Coronary artery (tissue), 2 donors: ENCODE measurements at regions not wholly inside any gene's neighbourhood (a gene's known extent, or its start where the extent isn't known, plus 50 kb on each side); places are given as distances from the start of the nearest gene placed in this dataset.

Source experiments
- DNase-seq: peaks from one replicate; pipeline ENCODE4 v3.0.0-alpha.2; 2017; ENCODE audit warnings: low spot score
- H3K27ac ChIP-seq, 2 donors: fragments of 200-600 bp; sonication (generic); one replicate each; pipeline ENCODE4 v1.5.1; 2016 to 2019
- H3K4me3 ChIP-seq: fragments of 200-600 bp; sonication (generic); 2 replicates; pipeline ENCODE4 v1.5.1; 2016; ENCODE audit warnings: mild to moderate bottlenecking, moderate library complexity
- TF ChIP-seq, protein P1 (sequence below): fragments of 200-600 bp; sonication (generic); IDR thresholded peaks from one replicate; pipeline ENCODE4 v1.5.1; 2019; ENCODE audit warnings: antibody characterized with exemption

DNA sequence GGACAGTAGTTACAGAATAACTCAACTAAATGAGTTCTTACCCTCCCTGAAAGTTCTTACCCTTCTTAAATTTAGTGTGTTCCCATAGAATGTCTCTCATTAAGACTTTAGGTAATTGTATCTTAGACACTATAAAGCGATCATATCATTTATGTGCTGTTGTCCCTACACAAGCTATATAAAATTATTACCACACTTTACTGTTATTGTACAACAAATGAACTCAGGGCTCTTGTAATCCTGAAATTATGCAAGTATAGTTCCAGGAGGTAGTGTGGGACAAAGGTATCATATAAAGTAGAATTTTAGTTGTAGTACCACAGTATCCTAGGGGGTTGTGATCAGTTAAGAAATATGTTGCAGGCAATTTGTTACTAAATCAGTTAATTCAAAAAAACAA lies 167.4 kb upstream of the CARMIL1 start:
- Histone ChIP-seq H3K4me3 (no peak overlapping the region), H3K27ac (no peak overlapping the region)
- TF ChIP-seq, protein P1, sequence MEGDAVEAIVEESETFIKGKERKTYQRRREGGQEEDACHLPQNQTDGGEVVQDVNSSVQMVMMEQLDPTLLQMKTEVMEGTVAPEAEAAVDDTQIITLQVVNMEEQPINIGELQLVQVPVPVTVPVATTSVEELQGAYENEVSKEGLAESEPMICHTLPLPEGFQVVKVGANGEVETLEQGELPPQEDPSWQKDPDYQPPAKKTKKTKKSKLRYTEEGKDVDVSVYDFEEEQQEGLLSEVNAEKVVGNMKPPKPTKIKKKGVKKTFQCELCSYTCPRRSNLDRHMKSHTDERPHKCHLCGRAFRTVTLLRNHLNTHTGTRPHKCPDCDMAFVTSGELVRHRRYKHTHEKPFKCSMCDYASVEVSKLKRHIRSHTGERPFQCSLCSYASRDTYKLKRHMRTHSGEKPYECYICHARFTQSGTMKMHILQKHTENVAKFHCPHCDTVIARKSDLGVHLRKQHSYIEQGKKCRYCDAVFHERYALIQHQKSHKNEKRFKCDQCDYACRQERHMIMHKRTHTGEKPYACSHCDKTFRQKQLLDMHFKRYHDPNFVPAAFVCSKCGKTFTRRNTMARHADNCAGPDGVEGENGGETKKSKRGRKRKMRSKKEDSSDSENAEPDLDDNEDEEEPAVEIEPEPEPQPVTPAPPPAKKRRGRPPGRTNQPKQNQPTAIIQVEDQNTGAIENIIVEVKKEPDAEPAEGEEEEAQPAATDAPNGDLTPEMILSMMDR, result no peak
- DNase-seq, result no peak

GRCh38 chr6:25112322-25112773 lies 166.8 kb upstream of the CARMIL1 start:
- TF ChIP-seq, protein P1, result no peak
- Histone ChIP-seq H3K4me3 (no peak overlapping the region), H3K27ac (no peak overlapping the region)
- DNase-seq, result no peak

- H3K4me3 ChIP-seq, result no peak overlapping the region
- TF ChIP-seq, protein P1, result no peak
- DNase-seq, result no peak
- peak overlapping the region; percentile 2 to 7 for H3K27ac ChIP-seq
Observed at GRCh38 chr6:25113436-25113835, 165.7 kb upstream of the CARMIL1 start.

DNA sequence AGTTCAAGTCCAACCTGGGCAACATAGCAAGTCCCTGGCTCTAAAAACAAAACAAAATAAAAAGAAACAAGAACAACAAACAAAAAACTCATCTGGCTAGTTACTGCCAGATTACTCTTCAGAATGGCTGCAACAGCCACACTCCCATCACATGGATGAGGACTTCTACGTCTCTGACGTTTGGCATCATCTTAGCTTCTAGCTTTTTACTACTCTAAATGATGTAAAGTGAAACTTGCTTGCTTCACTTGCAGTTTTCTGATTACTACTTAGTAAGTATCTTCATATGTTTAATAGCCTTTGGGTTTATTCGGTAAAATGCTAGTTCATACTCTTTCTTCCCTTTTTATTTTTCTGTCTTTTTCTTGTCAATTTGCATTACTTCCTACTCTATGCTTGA lies 161.1 kb upstream of the CARMIL1 start:
- TF ChIP-seq, protein P1, result no peak
- no peak for DNase-seq
- H3K27ac ChIP-seq, result no peak overlapping the region
- H3K4me3 ChIP-seq, result no peak overlapping the region

GRCh38 chr6:25121186-25121585 lies 158.0 kb upstream of the CARMIL1 start:
- Histone ChIP-seq H3K27ac (peak overlapping the region in 1 of 2 donors; percentile 54), H3K4me3 (peak overlapping the region; percentile 14)
- no peak for DNase-seq
- TF ChIP-seq, protein P1, result no peak

GRCh38 chr6:25122001-25122400 lies 157.2 kb upstream of the CARMIL1 start:
- Histone ChIP-seq H3K27ac (peak overlapping the region in 1 of 2 donors; percentile 54), H3K4me3 (no peak overlapping the region)
- TF ChIP-seq, protein P1, result no peak
- no peak for DNase-seq

DNA sequence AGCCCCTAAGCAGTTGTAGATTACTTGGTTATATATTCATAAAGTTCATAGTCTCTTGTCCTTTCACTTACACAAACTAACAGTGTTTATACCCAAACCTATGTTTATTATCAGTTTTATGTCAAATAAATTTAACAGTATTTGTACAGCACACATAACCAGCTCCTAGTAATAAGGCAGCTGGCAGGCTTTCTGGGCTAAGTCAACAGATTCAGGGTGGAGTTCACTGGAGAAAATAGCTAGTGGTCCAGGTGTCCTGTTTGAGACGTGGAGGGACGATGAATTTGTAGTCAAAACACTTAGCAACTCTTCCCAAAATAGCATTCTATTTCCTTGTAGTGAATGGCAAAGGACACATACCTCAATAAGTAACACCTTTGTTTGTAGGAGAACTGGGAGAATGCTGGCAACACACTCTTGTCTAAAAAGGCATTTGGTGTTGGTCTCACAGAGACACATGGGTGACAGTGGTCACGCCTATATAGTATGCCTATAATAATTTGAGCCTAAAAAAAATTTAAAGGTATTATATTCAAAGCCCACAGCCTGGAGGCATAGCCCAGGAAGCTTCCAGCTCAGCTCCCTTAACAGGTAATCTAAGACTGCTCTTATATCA lies 156.4 kb upstream of the CARMIL1 start:
- TF ChIP-seq, protein P1, result no peak
- no peak overlapping the region for H3K4me3 ChIP-seq
- no peak for DNase-seq
- peak overlapping the region in 1 of 2 donors; percentile 30 for H3K27ac ChIP-seq
